Suppressor macrophage treated with lipopolysaccharide for 1 hour (primary cell): ENCODE measurements at regions not wholly inside any gene's neighbourhood (a gene's known extent, or its start where the extent isn't known, plus 50 kb on each side); places are given as distances from the start of the nearest gene placed in this dataset.

ENCODE experiments used
- DNase-seq, 3 donors: peaks; one replicate each; pipeline ENCODE4 v3.0.0-alpha.2; 2020 to 2022

DNA sequence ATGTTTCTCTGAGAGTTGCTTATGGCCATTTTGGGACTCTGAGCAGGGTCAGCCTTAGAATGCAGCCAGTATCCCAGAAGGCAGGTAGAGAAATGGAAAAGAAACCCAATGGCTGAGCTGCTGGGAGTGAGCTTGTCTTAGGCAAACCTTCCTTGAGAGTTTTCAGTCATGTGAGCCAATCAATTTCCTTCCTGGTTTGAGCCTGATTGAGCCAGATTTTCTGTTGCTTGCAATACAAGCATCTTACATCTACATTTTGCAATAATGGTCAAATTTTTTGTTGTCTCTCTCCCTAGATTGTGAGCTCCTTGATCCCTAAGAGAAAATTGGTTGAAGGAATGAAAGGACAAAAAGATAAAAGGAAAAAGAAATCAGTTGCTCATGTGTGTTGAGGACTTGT is 155.3 kb downstream of the SNX18 start:
- DNase-seq, result peak; percentile 49 to 60 (median 58)

DNA sequence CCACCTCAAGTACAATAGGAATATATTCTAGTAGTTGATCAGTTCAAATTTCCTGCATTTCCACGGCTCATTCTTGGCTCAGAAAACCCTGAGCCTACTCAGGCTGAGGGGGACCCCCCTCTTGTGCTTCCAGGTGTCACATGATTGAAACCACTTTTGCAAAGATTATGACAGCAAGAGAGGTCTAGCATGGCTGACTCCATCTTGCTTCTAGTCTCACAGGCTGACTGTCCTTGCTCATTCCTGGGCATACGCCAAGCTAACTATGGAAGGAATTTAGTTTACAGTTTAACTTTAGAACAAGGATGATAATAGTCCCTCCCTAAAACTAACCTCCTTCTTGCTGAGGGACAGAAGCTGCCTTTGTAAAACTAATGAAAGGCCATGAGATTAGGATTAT is 154.1 kb downstream of the SNX18 start:
- DNase-seq, result no peak

DNA sequence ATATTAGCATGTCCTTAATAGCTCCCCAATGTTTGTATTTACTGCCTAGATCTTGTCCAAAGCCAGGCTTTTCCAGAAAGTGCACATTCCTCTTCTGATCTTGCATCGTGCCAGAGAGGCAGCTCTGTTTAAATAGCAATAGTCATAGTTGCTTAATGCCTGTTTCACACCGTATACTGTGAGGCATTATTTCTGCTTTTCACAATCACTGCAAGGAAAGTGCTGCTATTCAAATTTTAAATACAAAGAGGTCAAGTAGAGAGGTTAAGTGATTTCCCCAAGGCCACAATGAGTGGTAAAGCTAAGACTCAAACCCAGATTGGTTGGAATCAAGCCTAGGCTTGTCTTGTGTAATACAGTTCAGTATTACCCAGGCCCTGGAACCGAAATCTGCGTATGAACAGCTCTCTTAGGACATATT is 153.6 kb downstream of the SNX18 start:
- peak; percentile 75 to 93 (median 89) for DNase-seq

DNA sequence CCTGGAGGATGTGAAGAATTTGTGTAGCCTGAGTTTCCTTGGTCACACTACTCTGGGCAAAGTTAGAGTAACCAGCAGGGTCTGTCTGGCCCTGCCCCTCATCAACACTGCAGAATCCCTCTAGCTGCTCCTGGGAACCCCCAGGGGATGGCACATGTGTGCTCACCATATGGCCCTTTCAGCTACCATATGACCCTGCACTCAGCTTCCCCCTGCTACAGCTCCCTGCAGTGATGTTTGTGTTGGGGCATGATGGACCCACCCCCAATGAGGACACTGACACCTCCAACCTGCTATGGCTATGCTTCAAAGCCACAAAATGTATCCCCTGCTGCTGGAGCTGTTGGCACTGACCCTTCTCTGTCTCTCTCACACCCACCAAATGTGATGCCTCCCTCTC is 152.7 kb downstream of the SNX18 start:
- DNase-seq, result peak; percentile 62 to 75 (median 68)

DNA sequence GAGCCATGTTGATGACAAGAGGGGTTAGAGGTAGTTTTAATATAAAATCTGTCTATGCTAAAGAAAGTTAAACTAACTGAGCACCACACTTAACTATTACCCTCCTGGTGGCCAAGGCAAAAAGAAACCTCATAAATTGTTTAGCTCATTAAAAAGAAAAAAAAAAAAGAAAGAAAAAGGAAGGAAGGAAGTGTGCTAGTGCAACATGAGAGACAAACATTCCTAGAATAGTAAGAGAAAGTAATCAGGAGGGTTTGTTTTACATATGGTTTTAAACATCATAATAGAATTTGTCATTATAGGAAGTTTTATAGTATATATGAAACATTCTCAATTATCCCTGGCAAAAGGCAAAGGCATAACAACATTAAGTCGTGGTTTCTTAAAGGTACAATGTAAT is 152.3 kb downstream of the SNX18 start:
- no peak for DNase-seq

DNA sequence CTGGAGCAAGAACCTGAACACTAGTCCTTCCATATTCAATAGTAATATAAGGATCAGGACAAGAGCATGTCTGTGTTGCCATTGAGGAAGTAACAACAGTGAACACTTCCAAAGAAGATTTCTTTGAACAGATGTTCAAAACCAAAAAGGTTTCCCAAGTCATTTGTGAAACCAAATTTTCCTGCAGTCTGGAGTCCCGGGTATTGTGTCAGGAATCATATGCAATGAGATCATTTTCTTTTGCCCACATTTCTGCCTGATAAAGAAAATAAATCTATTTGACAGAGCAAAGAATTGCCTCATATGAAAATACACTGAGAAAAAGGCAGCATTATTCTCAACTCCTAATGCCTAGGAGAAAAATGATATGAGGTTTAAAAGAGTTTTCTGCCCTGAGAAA is 151.7 kb downstream of the SNX18 start:
- peak; percentile 48 to 72 (median 57) for DNase-seq

DNA sequence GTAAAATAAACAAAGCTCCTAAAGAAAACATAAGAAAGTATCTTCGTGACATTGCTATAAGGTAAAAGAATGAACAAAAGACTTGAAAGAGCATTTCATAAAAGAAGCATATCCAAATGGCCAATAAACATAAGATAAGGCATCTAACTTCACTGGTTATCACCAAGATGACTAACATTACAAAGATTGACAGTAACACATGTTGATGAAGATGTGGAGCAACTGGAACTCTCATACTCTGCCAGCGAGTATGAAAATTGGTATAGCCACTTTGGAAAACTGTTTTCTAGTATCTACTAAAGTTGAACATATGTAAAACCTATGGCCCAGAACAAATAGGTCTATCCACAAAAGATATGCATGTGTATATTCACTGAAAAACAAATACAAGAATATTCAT is 150.5 kb downstream of the SNX18 start:
- DNase-seq, result no peak

DNA sequence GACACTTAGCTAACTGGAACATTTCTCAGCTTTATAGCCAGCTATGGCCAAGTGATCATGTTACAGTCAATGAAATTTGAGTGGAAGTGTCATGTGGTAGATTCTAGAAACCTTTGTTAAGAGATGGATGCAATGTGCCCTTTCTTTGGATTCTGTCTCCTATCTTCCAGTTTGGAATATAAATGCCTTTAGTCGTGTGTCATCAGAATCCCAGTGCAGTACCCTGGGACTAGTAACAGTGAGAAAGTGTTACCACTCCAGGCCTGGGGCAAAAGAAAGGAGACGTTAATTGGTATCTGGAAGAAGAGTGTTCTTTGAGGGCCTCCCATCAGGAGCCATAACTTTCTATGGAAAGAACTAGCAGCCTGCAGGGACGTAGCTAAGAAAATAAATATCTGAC is 149.6 kb downstream of the SNX18 start:
- DNase-seq, result no peak

DNA sequence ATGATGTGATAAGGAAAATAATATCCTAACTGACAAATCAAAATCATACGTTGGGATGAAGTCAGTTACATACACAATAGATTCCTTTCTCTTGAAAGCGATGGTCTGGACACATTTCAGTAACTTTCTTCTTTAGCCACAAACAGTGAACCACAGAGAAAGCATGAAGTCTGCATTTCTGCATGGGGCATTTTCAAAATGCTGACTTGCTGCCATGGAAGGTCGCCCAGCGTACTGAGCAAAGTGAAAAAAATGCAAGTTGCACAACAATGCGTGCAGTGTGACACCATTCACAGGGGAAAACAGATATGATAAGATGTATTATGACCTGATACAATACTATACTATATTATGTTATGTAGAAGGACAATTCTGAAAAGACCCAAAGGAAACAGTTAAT is 146.3 kb downstream of the SNX18 start:
- peak; percentile 57 to 77 (median 75) for DNase-seq

DNA sequence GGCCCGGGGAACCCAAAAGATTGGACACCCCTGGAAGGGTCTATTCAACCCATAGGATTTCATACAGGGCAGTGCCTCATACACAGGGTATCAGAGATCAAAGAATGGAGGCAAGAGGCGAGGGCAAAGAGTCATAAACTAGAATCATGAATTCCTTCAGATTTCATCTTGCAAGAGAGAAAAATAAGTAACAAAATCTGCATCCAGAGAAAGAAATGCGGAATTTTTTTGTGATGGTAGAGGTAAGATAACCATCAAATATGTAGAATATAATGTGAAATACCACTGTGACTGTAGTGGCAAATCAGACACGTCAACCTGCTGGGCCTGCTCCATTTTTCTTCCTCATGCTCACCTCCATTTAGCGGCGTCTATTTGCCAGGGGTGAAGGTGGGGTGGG is 143.6 kb downstream of the SNX18 start:
- DNase-seq, result no peak

DNA sequence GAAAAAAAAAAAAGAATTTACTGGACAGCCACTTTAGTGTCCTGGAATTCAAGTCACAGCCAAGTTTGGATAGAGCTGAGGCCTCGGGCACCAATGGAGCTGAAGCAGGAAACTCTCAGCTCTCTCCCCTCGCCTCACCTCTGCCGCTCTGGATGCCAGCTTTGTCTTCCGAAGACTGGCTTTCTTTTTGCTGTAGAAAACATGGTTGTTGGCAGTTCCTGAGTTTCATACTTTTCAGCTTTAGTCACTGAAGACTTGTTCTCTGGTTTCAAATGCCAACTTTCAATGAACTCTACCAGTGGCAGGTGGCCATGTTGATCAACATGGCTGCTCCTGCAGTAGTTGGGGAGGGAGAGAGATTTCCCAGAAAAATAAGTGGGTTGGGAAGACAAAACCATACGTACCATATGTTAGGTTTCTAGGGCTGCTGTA is 142.2 kb downstream of the SNX18 start:
- no peak for DNase-seq

DNA sequence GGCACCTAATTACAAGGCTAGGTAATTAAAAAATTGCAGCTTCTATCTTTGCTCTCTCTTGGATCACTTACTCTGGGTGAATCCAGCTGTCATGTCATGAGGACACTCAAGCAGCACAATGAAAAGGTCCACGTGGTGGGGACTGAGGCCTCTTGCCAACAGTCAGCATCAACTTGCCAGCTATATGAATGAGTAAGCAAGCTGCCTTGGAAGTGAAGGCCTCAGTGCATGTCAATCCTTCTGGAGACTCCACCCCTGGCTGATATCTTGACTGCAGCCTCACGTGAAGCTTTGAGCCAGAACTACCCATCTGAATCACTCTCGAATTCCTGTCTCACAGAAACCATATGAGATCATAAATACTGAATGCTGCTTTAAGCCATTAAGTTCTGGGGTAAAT is 140.5 kb downstream of the SNX18 start:
- no peak for DNase-seq

DNA sequence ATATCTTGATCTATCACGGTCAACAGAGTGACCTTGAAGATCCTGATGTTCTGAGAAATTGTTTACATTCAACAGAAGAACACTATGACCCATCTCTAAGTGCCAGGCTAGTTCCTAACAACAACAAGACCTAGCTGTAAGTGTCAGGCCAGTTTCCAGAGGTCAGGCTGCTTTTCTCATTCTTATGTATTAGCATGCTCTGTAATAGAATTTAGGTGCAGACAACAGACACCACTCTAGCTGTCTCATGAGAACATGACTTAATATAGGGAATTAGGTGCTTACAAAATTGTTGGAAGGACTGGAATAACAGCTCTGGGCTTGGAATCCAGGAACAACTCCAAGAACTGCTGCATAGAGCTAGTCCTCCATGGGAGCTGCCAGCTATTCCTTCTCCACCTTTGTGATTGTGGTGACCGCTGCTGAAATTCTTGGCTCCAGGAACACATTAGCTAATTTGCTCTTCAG is 138.7 kb downstream of the SNX18 start:
- no peak for DNase-seq

DNA sequence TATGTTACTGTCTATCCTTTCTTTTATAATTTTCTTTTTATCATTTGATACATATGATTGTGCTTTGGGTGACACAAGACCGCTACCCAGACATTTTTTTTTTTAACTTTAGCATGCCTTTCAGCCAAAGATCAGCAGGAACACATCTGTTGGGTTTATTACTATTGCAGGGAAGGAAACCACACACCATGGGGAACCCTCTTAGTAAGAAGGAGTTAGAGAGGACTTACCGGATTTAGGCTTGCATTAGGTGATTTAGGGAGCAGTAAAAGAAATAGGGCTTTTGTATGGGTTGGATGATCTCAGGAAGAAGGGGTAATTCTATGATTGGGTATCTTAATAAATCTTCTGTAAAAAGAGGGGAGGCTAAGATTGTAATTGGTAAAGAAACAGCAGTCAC is 138.2 kb downstream of the SNX18 start:
- DNase-seq, result no peak

DNA sequence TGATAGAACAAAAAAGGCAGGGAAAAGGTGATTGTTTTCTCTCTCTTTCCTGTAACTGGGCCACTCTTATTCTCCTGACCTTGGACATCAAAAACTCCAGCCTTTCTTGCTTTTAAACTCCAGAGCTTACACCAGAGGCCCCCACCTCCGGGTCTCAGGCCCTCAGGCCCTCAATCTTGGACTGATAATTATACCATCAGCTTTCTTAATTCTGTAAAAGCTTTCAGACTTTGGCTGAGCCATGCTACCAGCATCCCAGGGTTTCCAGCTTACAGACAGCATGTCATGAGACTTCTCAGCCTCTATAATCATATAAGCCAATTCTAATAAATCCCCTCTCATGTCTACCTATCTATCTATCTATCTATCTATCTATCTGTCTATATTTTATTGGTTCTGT is 137.7 kb downstream of the SNX18 start:
- DNase-seq, result no peak

DNA sequence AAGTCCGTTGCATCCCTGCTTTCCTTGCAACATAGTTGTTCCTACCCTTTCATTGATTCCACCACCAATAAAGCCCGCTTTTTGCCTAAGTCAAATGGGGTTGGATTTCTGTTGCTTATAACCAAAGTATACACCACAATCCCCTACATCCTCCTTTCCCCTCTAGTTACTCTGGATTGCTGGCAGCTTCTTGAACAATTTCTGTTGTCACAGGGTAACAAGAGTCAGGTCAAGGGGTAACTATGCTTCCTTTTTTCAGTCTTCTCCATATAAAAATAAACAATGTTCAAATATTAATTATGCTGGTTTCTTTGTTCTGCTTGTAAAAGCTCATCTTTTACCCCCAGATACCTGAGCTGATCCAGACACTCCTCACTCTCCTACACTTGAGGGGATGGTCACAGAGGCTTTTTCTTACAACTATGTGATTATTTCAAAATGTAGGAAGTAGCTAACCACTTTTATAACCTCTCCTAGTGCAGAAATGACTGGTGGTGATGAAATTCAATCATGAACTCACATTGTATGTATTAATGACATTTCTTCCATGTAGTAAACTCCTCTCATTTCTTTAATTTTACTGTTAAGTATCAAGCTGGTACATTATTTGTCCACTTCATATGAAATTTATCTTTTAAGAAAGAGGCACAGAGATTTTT is 136.5 kb downstream of the SNX18 start:
- DNase-seq, result peak; percentile 38 to 72 (median 67)

DNA sequence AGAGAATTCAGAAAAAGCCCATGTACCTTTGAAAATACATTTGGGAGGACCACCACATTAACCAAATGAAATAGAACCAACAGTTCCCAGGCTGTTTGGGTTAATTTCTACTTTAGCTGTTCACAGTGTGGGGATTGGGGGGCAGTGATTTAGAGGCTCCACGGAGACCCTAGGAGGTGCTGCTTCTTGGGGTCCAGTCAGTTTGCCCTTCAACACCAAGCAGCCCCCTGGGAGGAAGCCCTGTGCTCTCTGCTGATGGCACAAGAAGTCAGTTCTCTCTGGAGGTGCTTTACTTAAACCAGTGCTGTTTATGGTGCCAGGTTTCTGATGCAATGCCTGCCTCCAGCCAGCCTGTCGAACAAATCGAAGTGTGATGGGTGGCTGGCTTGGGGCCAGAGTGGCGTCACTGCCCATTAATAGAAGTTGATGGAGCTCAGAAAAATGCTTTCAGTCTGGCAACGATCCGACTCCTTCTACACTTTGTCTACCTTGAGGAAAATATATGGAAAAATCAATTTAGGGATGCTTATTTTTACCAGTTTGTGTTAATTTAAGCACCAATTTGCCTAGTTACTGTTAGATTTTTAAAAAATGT is 134.0 kb downstream of the SNX18 start:
- no peak for DNase-seq

DNA sequence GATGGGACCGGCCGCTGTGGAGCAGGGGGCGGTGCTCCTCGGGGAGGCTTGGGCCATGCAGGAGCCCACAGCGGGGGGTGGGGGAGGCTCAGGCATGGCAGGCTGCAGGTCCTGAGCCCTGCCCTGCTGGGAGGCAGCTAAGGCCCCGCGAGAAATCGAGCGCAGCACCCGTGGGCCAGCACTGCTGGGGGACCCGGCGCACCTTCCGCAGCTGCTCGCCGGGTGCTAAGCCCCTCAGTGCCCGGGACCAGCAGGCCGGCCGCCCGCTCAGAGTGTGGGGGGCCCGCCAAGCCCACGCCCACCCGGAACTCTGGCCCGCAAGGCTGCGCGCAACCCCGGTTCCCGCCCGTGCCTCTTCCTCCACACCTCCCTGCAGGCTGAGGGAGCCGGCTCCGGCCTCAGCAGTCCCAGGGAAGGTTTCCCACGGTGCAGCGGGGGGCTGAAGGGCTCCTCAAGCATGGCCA is 131.5 kb downstream of the SNX18 start:
- DNase-seq, result no peak

DNA sequence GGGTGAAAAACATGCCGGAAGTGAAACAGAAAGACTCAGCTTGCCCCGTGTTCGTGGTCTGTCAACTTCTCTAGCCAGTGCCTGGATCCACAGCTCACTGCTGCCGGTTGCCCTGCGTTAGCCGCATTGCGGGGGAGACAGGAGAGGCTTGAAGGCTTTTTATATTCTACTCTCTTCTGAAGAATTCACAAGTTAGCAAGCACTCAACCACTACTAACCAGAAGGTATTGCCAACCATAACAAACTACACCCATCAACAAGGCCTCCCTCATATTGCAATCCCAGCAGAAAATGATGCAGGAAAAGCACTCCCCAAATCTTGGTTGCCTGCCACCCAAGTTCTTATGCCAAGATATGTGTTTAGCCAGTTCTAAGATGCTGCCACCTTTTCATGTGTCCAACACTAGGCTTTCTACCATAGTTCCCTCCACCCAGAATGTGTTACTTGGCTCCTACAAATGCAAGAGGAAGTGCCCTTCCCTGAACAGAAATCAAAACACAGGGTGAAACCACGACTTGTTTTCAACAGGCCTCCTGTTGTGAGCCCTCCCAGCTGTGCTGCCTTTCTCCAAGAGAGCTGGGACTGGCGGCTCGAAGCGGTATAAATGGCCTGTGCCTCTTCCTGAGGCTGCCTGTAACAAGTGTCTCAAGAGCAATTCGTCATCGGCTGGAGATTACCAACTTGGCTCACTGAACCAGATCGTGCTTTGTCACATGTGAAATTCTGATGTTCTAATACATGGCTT is 129.0 kb downstream of the SNX18 start:
- DNase-seq, result peak; percentile 84 to 92 (median 92)

DNA sequence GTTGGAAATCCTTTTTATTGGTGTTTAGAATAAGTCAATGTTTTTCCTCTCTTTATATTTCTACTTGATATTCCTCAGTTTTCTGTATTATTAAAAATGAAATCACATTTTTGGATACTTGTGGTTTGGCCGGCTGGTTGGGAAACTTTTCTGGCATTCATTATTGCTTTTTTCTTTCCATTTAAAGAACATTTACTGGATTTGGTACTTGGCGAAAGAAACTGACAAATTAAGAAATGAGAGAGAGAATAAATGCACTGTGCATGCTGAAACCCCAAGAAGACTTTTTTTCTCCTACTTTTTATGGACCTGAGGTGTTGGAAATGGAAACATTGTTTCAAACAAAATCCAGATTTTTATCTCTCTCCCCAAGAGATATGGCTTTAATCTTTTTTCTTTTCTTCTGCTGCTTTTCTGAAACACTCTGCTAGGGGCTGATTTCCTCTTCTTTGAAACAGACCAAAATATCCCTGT is 128.4 kb downstream of the SNX18 start:
- DNase-seq, result no peak

DNA sequence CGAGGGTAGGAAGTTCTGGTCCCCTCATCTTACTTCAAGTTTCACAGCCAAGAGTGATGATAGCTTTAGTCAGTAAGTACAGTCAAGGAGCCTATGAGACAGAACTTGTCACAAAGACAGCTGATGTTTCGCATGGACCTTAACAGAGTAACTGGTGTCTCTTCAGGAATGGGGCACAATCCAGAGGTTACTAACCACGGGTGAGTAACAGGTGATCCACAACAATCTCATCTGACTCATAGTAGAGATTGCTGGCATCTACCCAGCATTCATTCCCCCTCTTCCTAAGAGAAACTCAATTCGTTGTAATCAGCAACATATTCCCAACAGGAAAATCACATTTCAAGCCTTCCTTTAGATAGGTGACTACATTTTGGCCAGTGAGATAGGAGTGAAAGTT is 126.7 kb downstream of the SNX18 start:
- peak in 1 of 3 donors; percentile 38 for DNase-seq

DNA sequence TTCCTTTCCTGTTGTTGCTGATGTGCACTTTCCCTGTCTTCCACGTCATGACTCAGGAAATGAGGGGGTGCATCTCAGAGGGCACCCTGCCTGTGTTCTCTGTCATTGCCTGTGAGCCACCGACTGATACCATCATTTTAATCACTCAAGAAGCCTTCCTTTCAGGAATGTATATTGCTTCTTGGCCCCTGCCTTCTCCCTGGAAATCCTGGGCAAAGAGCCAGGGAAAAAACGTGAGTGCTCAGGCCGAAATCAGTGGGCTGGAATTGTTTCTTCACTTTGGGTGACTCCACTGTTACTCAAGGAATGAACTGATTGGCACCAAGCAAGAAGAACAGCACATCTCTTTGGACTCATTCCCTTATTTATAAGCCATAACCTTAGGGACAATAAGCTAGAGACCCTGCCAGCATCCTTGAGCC is 126.1 kb downstream of the SNX18 start:
- peak; percentile 65 to 68 (median 67) for DNase-seq

DNA sequence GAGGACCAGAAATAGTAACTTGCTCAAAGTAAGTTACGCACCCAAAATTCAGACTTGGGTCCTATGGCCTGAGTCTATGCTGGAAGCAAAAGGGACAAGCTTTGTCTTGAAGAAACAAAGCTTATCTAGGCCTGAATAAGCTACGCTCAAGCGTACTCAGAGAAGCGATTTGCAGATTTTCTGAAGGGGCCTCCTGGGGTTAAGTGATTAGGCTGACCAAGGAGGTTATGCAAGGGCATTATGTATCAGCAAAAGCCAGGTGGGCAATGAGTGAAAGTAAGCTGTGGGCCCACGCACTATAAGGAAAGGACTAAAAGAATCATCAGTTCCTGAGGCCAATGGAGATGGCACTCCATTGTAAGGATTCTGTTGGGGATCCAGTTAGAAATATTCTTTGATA is 122.1 kb downstream of the SNX18 start:
- no peak for DNase-seq

DNA sequence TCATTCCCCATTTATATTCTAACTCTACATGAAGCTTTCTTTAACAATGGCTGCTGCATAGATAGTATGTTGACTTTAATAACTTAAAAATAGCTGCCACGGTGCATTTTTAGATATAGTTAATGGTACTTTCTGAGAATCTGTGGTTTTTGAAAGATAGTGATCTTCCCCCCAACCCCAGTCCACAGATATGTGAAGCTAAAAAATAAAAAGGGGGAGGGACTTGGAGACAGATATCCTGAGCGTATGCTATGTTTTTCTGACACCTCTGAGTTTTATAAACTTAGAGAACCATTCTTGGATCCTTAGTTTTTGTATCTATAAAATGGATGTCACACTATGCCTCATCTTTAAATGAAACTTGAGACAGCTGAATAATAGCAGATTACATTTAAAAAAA is 120.5 kb downstream of the SNX18 start:
- DNase-seq, result no peak
